PC-3 (cell line): ENCODE measurements at regions not wholly inside any gene's neighbourhood (a gene's known extent, or its start where the extent isn't known, plus 50 kb on each side); places are given as distances from the start of the nearest gene placed in this dataset.

ENCODE experiments used
- EZH2 ChIP-seq: fragments of 300-600 bp; sonication (generic); IDR thresholded peaks from one replicate; pipeline ENCODE4 v1.6.1; 2017; ENCODE audit warnings: antibody characterized with exemption, mild to moderate bottlenecking, low read length; ENCODE audit not compliant: unreplicated experiment
- TF ChIP-seq, protein P1 (sequence below): fragments of 300-600 bp; sonication (generic); conservative IDR thresholded peaks from 2 replicates; pipeline ENCODE4 v1.5.1; 2017; ENCODE audit warnings: antibody characterized with exemption, low read depth, mild to moderate bottlenecking, low read length

DNA sequence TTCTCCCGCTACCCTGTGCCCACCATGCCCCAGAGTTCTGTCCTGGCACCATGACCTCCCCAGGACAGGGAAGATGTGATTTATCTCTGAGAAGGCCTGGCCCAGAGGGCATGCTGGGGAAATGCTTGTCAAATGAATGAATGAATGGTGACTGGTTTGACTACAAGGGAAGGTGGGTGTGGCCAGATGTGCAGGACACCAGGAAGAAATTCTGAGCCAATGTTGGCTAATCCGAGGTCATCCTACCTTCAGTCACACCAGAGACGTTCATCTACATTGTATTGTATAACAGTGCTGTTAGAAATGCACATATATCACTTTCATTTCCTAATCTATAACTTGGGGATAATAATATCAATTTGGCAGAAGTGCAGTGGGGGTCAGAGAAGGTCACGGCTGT is 138.4 kb downstream of the FAM43A start:
- TF ChIP-seq, protein P1, sequence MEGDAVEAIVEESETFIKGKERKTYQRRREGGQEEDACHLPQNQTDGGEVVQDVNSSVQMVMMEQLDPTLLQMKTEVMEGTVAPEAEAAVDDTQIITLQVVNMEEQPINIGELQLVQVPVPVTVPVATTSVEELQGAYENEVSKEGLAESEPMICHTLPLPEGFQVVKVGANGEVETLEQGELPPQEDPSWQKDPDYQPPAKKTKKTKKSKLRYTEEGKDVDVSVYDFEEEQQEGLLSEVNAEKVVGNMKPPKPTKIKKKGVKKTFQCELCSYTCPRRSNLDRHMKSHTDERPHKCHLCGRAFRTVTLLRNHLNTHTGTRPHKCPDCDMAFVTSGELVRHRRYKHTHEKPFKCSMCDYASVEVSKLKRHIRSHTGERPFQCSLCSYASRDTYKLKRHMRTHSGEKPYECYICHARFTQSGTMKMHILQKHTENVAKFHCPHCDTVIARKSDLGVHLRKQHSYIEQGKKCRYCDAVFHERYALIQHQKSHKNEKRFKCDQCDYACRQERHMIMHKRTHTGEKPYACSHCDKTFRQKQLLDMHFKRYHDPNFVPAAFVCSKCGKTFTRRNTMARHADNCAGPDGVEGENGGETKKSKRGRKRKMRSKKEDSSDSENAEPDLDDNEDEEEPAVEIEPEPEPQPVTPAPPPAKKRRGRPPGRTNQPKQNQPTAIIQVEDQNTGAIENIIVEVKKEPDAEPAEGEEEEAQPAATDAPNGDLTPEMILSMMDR: no peak
- TF ChIP-seq EZH2: no peak
